Adipocyte (in vitro differentiated cells): ENCODE measurements at regions not wholly inside any gene's neighbourhood (a gene's known extent, or its start where the extent isn't known, plus 50 kb on each side); places are given as distances from the start of the nearest gene placed in this dataset.
A peak's percentile ranks its signal among the peaks of the same experiment; 100 is the strongest.
"Not testable (repeated sequence)": the region's sequence is repeated elsewhere in the genome, so short reads cannot be mapped to it uniquely, and the experiment has no call there.

Experiments
- DNase-seq: peaks from one replicate; pipeline ENCODE4 v3.0.0-alpha.2; 2015; ENCODE audit warnings: low read depth
- H3K27me3 ChIP-seq: replicated peaks from 2 replicates; pipeline ENCODE4 v1.7.0; 2013; ENCODE audit warnings: mild to moderate bottlenecking, low read length, moderate library complexity; ENCODE audit not compliant: control insufficient read depth, insufficient read depth
- H3K36me3 ChIP-seq: 2 replicates; pipeline ENCODE4 v1.7.0; 2013; ENCODE audit warnings: low read length, mild to moderate bottlenecking, moderate library complexity; ENCODE audit not compliant: control insufficient read depth, insufficient read depth, severe bottlenecking
- H3K4me1 ChIP-seq: 2 replicates; pipeline ENCODE4 v1.7.0; 2013; ENCODE audit warnings: mild to moderate bottlenecking, low read length, moderate library complexity; ENCODE audit not compliant: control insufficient read depth, insufficient read depth
- H3K4me3 ChIP-seq: 2 replicates; pipeline ENCODE4 v1.7.0; 2013; ENCODE audit warnings: mild to moderate bottlenecking, low read length, moderate library complexity
- H3K9ac ChIP-seq: 2 replicates; pipeline ENCODE4 v1.7.0; 2013; ENCODE audit warnings: mild to moderate bottlenecking, low read length, moderate library complexity
- H3K9me3 ChIP-seq: 2 replicates; pipeline ENCODE4 v1.7.0; 2013; ENCODE audit warnings: mild to moderate bottlenecking, low read length, moderate library complexity; ENCODE audit not compliant: control insufficient read depth

GRCh38 chr9:101977614-101978210 lies 239.3 kb upstream of the GRIN3A start:
- H3K4me1 ChIP-seq, result no peaks in the 10 kb centered on the region
- no peak overlapping the region for H3K4me3 ChIP-seq
- H3K9ac ChIP-seq, result no peak overlapping the region
- H3K36me3 ChIP-seq, result no peaks in the 10 kb centered on the region
- no peaks in the 10 kb centered on the region for H3K27me3 ChIP-seq
- peak; percentile 47 for DNase-seq
- H3K9me3 ChIP-seq, result no peaks in the 10 kb centered on the region

DNA sequence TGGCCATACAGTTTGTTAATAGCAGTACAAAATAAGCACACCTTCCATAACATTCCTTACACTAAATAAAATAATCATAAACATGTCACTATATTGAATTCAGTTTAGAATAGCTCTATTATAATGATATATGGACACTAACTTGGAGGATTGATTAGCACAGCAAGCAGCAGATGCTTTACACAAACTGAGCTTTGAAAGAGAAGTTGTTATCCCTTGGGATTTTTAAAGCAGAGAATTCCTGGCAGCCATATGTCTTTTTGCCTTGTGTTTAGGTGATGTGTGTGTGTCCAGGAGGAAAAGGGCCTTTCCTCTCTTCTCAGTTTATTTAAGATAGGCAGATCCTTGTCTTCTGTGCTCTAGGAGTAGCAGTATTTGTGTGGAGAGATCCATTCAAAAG lies 232.2 kb upstream of the GRIN3A start:
- H3K27me3 ChIP-seq, result no peaks in the 10 kb centered on the region
- no peaks in the 10 kb centered on the region for H3K36me3 ChIP-seq
- no peak for DNase-seq
- H3K4me1 ChIP-seq, result no peaks in the 10 kb centered on the region
- H3K9ac ChIP-seq, result no peak overlapping the region
- H3K4me3 ChIP-seq, result no peak overlapping the region
- H3K9me3 ChIP-seq, result no peaks in the 10 kb centered on the region

GRCh38 chr9:101968392-101968791 lies 229.9 kb upstream of the GRIN3A start:
- Histone ChIP-seq H3K4me1 (no peaks in the 10 kb centered on the region), H3K4me3 (no peak overlapping the region), H3K9me3 (no peaks in the 10 kb centered on the region), H3K27me3 (no peaks in the 10 kb centered on the region), H3K9ac (no peak overlapping the region), H3K36me3 (no peaks in the 10 kb centered on the region)
- no peak for DNase-seq

DNA sequence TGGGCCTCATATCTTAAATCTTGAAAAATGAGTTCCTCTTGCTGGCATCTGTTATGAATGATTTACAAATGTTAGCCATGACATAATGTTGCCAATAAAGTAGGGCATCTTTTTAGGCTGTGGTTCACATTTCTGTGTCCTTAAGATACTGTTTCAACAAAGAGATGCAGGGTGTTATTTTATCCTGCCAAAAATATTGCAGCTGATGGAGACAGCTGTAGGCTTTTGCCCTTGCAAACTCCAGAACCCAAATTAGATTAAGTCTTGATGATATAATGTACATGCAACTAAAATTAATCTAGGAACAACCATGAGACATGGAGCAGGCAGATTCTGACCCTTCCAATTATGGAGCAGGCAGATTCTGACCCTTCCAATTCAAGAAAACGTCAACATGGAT lies 228.2 kb upstream of the GRIN3A start:
- Histone ChIP-seq H3K4me3 (no peak overlapping the region), H3K4me1 (no peaks in the 10 kb centered on the region), H3K27me3 (no peaks in the 10 kb centered on the region), H3K9me3 (no peaks in the 10 kb centered on the region), H3K9ac (no peak overlapping the region), H3K36me3 (no peaks in the 10 kb centered on the region)
- no peak for DNase-seq

DNA sequence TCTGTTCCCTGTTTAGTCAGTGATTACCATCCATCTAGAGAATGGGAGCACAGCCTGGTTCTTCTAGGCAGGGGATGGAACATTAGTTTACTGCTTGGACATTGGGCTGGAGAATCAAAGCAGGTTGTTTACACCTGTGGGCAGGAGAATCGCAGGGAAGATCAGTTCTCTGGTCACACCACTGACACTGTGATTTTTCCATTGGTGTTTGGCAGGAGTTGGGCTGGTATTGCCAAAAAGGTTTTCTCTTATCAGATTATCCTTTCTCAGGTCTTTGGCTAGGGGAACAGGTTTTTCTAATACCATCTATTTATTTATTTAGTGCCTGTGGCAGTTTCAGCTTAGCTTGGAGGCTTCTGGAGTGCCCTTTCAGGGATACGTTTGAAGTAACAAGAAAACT lies 219.3 kb upstream of the GRIN3A start:
- no peak for DNase-seq
- Histone ChIP-seq H3K27me3 (no peaks in the 10 kb centered on the region), H3K9ac (no peak overlapping the region), H3K4me3 (no peak overlapping the region), H3K9me3 (no peaks in the 10 kb centered on the region), H3K4me1 (no peaks in the 10 kb centered on the region), H3K36me3 (no peaks in the 10 kb centered on the region)

GRCh38 chr9:101951598-101951997 lies 213.2 kb upstream of the GRIN3A start:
- no peaks in the 10 kb centered on the region for H3K4me1 ChIP-seq
- H3K9me3 ChIP-seq, result peaks cover 6% of the 10 kb centered on the region
- H3K36me3 ChIP-seq, result no peaks in the 10 kb centered on the region
- H3K4me3 ChIP-seq, result no peak overlapping the region
- no peak overlapping the region for H3K9ac ChIP-seq
- no peak for DNase-seq
- no peaks in the 10 kb centered on the region for H3K27me3 ChIP-seq

- Histone ChIP-seq H3K9ac (no peak overlapping the region), H3K4me3 (no peak overlapping the region), H3K36me3 (no peaks in the 10 kb centered on the region), H3K4me1 (no peaks in the 10 kb centered on the region), H3K9me3 (no peaks in the 10 kb centered on the region), H3K27me3 (no peaks in the 10 kb centered on the region)
- no peak for DNase-seq
Measured at GRCh38 chr9:101931756-101932155, 193.3 kb upstream of the GRIN3A start.

- DNase-seq, result no peak
- H3K27me3 ChIP-seq, result no peaks in the 10 kb centered on the region
- no peaks in the 10 kb centered on the region for H3K9me3 ChIP-seq
- H3K36me3 ChIP-seq, result no peaks in the 10 kb centered on the region
- H3K4me1 ChIP-seq, result no peaks in the 10 kb centered on the region
- no peak overlapping the region for H3K9ac ChIP-seq
- H3K4me3 ChIP-seq, result no peak overlapping the region
Measured at GRCh38 chr9:101930783-101931182, 192.3 kb upstream of the GRIN3A start.

DNA sequence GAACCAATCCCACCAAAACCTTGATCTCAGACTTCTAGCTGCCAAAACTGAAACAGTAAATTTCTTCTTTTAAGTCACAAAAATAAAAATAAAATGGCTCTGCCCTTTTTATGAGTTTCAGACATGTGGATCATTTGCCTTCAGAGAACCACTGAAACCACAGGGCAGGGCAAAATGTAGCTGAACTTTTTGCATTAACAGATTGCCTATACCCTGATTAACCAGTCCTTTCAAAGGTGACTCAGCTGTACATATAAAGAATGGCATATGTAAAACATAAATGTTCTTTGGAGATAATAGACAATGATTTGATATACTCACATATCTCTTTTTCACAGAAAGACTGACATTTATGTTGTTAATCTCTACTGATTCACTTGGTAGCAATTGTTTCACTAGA lies 187.1 kb upstream of the GRIN3A start:
- H3K9me3 ChIP-seq, result no peaks in the 10 kb centered on the region
- no peak for DNase-seq
- no peak overlapping the region for H3K9ac ChIP-seq
- no peaks in the 10 kb centered on the region for H3K27me3 ChIP-seq
- H3K4me3 ChIP-seq, result no peak overlapping the region
- no peaks in the 10 kb centered on the region for H3K36me3 ChIP-seq
- no peaks in the 10 kb centered on the region for H3K4me1 ChIP-seq

GRCh38 chr9:101923451-101923850 lies 185.0 kb upstream of the GRIN3A start:
- no peaks in the 10 kb centered on the region for H3K4me1 ChIP-seq
- no peaks in the 10 kb centered on the region for H3K27me3 ChIP-seq
- no peak overlapping the region for H3K9ac ChIP-seq
- no peak overlapping the region for H3K4me3 ChIP-seq
- no peaks in the 10 kb centered on the region for H3K36me3 ChIP-seq
- DNase-seq, result no peak
- no peaks in the 10 kb centered on the region for H3K9me3 ChIP-seq

DNA sequence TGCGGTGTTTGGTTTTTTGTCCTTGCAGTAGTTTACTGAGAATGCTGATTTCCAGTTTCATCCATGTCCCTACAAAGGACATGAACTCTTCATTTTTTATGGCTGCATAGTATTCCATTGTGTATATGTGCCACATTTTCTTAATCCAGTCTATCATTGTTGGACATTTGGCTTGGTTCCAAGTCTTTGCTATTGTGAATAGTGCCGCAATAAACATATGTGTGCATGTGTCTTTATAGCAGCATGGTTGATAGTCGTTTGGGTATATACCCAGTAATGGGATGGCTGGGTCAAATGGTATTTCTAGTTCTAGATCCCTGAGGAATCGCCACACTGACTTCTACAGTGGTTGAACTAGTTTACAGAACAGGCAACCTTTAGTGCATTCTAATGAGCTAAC lies 178.5 kb upstream of the GRIN3A start:
- H3K9me3 ChIP-seq, H3K4me3 ChIP-seq, H3K27me3 ChIP-seq, H3K9ac ChIP-seq, H3K36me3 ChIP-seq, DNase-seq: not testable (repeated sequence)
- peaks cover 11% of the 10 kb centered on the region for H3K4me1 ChIP-seq

- H3K9ac ChIP-seq, result no peak overlapping the region
- no peak for DNase-seq
- H3K36me3 ChIP-seq, result no peaks in the 10 kb centered on the region
- H3K9me3 ChIP-seq, result no peaks in the 10 kb centered on the region
- peaks cover 11% of the 10 kb centered on the region for H3K4me1 ChIP-seq
- H3K4me3 ChIP-seq, result no peak overlapping the region
- no peaks in the 10 kb centered on the region for H3K27me3 ChIP-seq
Measured at GRCh38 chr9:101915482-101915881, 177.0 kb upstream of the GRIN3A start.
